H1 (cell line): ENCODE measurements at regions not wholly inside any gene's neighbourhood (a gene's known extent, or its start where the extent isn't known, plus 50 kb on each side); places are given as distances from the start of the nearest gene placed in this dataset.

Experiments
- EP300 ChIP-seq, 2 experiments: IDR thresholded peaks; 1 replicate in 1 of 2; 2 replicates in 1 of 2; pipeline ENCODE4 v1.6.1; 2011 to 2012; ENCODE audit warnings: low read depth in 2 of 2, low read length in 2 of 2, mild to moderate bottlenecking in 2 of 2, borderline replicate concordance in 1 of 2, inconsistent platforms in 1 of 2, moderate library complexity in 1 of 2
- FOSL1 ChIP-seq: IDR thresholded peaks from 2 replicates; pipeline ENCODE4 v1.6.1; 2011; ENCODE audit warnings: mild to moderate bottlenecking, low read depth, low read length, moderate library complexity; ENCODE audit not compliant: insufficient read depth
- JUND ChIP-seq: IDR thresholded peaks from 2 replicates; pipeline ENCODE4 v1.6.1; 2011; ENCODE audit warnings: mild to moderate bottlenecking, improper control_type of control experiment, low read length
- NRF1 ChIP-seq: IDR thresholded peaks from 2 replicates; pipeline ENCODE4 v1.6.1; 2011; ENCODE audit warnings: mild to moderate bottlenecking, low read depth, low read length, improper control_type of control experiment
- TF ChIP-seq, protein P1 (sequence below): fragments of 300-600 bp; sonication (generic); IDR thresholded peaks from 2 replicates; pipeline ENCODE4 v1.7.1; 2012; ENCODE audit warnings: low read length, moderate library complexity, mild to moderate bottlenecking, inconsistent platforms; ENCODE audit not compliant: insufficient replicate concordance

DNA sequence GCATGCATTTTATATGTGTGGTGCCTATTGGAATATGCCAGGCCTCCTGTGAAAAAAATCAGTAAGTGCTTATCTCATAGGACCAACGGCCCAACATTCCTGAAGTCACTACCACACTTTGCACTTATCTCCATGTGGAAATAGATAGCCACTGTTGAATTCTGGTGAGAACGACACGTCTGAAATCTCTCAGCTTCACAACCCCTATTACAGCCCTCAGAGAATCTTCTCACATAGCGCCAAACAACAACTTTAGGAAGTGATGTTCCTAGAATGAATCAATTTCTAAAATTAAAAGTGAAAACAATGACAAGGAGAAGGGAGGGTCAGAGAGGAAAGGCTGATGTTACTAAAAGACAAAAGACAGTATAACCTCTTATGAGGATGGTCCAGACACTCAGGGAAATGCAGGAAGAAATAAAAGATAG lies 270.8 kb upstream of the BTG1 start (continued):
- TF ChIP-seq, protein P1, sequence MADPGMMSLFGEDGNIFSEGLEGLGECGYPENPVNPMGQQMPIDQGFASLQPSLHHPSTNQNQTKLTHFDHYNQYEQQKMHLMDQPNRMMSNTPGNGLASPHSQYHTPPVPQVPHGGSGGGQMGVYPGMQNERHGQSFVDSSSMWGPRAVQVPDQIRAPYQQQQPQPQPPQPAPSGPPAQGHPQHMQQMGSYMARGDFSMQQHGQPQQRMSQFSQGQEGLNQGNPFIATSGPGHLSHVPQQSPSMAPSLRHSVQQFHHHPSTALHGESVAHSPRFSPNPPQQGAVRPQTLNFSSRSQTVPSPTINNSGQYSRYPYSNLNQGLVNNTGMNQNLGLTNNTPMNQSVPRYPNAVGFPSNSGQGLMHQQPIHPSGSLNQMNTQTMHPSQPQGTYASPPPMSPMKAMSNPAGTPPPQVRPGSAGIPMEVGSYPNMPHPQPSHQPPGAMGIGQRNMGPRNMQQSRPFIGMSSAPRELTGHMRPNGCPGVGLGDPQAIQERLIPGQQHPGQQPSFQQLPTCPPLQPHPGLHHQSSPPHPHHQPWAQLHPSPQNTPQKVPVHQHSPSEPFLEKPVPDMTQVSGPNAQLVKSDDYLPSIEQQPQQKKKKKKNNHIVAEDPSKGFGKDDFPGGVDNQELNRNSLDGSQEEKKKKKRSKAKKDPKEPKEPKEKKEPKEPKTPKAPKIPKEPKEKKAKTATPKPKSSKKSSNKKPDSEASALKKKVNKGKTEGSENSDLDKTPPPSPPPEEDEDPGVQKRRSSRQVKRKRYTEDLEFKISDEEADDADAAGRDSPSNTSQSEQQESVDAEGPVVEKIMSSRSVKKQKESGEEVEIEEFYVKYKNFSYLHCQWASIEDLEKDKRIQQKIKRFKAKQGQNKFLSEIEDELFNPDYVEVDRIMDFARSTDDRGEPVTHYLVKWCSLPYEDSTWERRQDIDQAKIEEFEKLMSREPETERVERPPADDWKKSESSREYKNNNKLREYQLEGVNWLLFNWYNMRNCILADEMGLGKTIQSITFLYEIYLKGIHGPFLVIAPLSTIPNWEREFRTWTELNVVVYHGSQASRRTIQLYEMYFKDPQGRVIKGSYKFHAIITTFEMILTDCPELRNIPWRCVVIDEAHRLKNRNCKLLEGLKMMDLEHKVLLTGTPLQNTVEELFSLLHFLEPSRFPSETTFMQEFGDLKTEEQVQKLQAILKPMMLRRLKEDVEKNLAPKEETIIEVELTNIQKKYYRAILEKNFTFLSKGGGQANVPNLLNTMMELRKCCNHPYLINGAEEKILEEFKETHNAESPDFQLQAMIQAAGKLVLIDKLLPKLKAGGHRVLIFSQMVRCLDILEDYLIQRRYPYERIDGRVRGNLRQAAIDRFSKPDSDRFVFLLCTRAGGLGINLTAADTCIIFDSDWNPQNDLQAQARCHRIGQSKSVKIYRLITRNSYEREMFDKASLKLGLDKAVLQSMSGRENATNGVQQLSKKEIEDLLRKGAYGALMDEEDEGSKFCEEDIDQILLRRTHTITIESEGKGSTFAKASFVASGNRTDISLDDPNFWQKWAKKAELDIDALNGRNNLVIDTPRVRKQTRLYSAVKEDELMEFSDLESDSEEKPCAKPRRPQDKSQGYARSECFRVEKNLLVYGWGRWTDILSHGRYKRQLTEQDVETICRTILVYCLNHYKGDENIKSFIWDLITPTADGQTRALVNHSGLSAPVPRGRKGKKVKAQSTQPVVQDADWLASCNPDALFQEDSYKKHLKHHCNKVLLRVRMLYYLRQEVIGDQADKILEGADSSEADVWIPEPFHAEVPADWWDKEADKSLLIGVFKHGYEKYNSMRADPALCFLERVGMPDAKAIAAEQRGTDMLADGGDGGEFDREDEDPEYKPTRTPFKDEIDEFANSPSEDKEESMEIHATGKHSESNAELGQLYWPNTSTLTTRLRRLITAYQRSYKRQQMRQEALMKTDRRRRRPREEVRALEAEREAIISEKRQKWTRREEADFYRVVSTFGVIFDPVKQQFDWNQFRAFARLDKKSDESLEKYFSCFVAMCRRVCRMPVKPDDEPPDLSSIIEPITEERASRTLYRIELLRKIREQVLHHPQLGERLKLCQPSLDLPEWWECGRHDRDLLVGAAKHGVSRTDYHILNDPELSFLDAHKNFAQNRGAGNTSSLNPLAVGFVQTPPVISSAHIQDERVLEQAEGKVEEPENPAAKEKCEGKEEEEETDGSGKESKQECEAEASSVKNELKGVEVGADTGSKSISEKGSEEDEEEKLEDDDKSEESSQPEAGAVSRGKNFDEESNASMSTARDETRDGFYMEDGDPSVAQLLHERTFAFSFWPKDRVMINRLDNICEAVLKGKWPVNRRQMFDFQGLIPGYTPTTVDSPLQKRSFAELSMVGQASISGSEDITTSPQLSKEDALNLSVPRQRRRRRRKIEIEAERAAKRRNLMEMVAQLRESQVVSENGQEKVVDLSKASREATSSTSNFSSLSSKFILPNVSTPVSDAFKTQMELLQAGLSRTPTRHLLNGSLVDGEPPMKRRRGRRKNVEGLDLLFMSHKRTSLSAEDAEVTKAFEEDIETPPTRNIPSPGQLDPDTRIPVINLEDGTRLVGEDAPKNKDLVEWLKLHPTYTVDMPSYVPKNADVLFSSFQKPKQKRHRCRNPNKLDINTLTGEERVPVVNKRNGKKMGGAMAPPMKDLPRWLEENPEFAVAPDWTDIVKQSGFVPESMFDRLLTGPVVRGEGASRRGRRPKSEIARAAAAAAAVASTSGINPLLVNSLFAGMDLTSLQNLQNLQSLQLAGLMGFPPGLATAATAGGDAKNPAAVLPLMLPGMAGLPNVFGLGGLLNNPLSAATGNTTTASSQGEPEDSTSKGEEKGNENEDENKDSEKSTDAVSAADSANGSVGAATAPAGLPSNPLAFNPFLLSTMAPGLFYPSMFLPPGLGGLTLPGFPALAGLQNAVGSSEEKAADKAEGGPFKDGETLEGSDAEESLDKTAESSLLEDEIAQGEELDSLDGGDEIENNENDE, result no peak
- TF ChIP-seq FOSL1 (no peak), NRF1 (no peak), EP300 (IDR thresholded peaks at IDR 0.05; ENCODE audit: borderline replicate concordance in 1 of 2, low read depth in 2 of 2, low read length in 2 of 2) (no peak), JUND (no peak)
